ENCODE measurements at regions not wholly inside any gene's neighbourhood (a gene's known extent, or its start where the extent isn't known, plus 50 kb on each side); places are given as distances from the start of the nearest gene placed in this dataset.

- TF ChIP-seq, protein P1, sequence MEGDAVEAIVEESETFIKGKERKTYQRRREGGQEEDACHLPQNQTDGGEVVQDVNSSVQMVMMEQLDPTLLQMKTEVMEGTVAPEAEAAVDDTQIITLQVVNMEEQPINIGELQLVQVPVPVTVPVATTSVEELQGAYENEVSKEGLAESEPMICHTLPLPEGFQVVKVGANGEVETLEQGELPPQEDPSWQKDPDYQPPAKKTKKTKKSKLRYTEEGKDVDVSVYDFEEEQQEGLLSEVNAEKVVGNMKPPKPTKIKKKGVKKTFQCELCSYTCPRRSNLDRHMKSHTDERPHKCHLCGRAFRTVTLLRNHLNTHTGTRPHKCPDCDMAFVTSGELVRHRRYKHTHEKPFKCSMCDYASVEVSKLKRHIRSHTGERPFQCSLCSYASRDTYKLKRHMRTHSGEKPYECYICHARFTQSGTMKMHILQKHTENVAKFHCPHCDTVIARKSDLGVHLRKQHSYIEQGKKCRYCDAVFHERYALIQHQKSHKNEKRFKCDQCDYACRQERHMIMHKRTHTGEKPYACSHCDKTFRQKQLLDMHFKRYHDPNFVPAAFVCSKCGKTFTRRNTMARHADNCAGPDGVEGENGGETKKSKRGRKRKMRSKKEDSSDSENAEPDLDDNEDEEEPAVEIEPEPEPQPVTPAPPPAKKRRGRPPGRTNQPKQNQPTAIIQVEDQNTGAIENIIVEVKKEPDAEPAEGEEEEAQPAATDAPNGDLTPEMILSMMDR (IDR thresholded peaks at IDR 0.05): no peak
- TF ChIP-seq EP300 (IDR thresholded peaks at IDR 0.05; ENCODE audit: borderline replicate concordance in 1 of 2, low read depth in 1 of 2, low read length in 1 of 2) (no peak), TAF1 (IDR thresholded peaks at IDR 0.05; ENCODE audit: borderline replicate concordance, low read depth, low read length) (no peak), FOXM1 (IDR thresholded peaks at IDR 0.05; ENCODE audit: low read depth) (no peak), REST (IDR thresholded peaks at IDR 0.05; ENCODE audit: low read depth, low read length) (no peak), GABPA (IDR thresholded peaks at IDR 0.05; ENCODE audit: low read depth) (no peak), POLR2AphosphoS5 (IDR thresholded peaks at IDR 0.05; ENCODE audit: low read depth, low read length) (no peak), SMC3 (IDR thresholded peaks at IDR 0.05; ENCODE audit: low read depth, low read length) (no peak), MAX (IDR thresholded peaks at IDR 0.05; ENCODE audit: low read depth) (no peak), RCOR1 (IDR thresholded peaks at IDR 0.05; ENCODE audit: low read length) (no peak), SIN3A (IDR thresholded peaks at IDR 0.05; ENCODE audit: borderline replicate concordance, low read depth, low read length) (no peak), YY1 (IDR thresholded peaks at IDR 0.05; ENCODE audit: low read depth) (no peak), RAD21 (IDR thresholded peaks at IDR 0.05; ENCODE audit: low read length) (no peak)
Measured at GRCh38 chr2:64742678-64743077, 89.0 kb upstream of the SERTAD2 start.
